GM23338 (cell line): ENCODE measurements at regions not wholly inside any gene's neighbourhood (a gene's known extent, or its start where the extent isn't known, plus 50 kb on each side); places are given as distances from the start of the nearest gene placed in this dataset.

Experiments
- ATAC-seq: fragments of 200-7000 bp; cut with Tn5 transposase; 3 replicates; pipeline ENCODE4 v1.9.1; 2020
- DNase-seq: peaks from one replicate; pipeline ENCODE4 v3.0.0-alpha.2; 2015; ENCODE audit warnings: low spot score
- H2AFZ ChIP-seq: fragments of 200-600 bp; sonication (generic); 2 replicates; pipeline ENCODE4 v1.8.0; 2016; ENCODE audit warnings: antibody characterized with exemption, mild to moderate bottlenecking, moderate library complexity
- H3F3A ChIP-seq: fragments of 200-600 bp; sonication (generic); replicated peaks from 2 replicates; pipeline ENCODE4 v1.8.0; 2017; ENCODE audit warnings: antibody characterized with exemption, mixed run types, low read depth
- H3K27ac ChIP-seq: fragments of 200-600 bp; sonication (generic); 2 replicates; pipeline ENCODE4 v1.6.1; 2016; ENCODE audit warnings: low read depth
- H3K27me3 ChIP-seq: fragments of 200-600 bp; sonication (generic); 2 replicates; pipeline ENCODE4 v1.8.0; 2016; ENCODE audit warnings: mild to moderate bottlenecking, mixed run types, moderate library complexity; ENCODE audit not compliant: insufficient read depth
- H3K36me3 ChIP-seq: fragments of 200-600 bp; sonication (generic); 2 replicates; pipeline ENCODE4 v1.8.0; 2016; ENCODE audit warnings: mild to moderate bottlenecking; ENCODE audit not compliant: insufficient read depth
- H3K4me1 ChIP-seq: fragments of 200-600 bp; sonication (generic); 2 replicates; pipeline ENCODE4 v1.8.0; 2016; ENCODE audit warnings: mild to moderate bottlenecking, moderate library complexity; ENCODE audit not compliant: insufficient read depth
- H3K4me2 ChIP-seq: fragments of 200-600 bp; sonication (generic); 2 replicates; pipeline ENCODE4 v1.7.1; 2017; ENCODE audit warnings: mixed run types
- H3K4me3 ChIP-seq: fragments of 200-600 bp; sonication (generic); 2 replicates; pipeline ENCODE4 v1.6.1; 2016; ENCODE audit warnings: mixed run types
- H3K79me2 ChIP-seq: fragments of 200-600 bp; sonication (generic); replicated peaks from 2 replicates; pipeline ENCODE4 v1.8.0; 2017; ENCODE audit warnings: mild to moderate bottlenecking; ENCODE audit not compliant: insufficient read depth
- H3K9me2 ChIP-seq: fragments of 200-600 bp; sonication (generic); 2 replicates; pipeline ENCODE4 v1.8.0; 2017; ENCODE audit not compliant: insufficient read depth
- H4K20me1 ChIP-seq: fragments of 200-600 bp; sonication (generic); replicated peaks from 2 replicates; pipeline ENCODE4 v1.8.0; 2017; ENCODE audit warnings: mild to moderate bottlenecking; ENCODE audit not compliant: insufficient read depth
- H3K27ac Mint-ChIP-seq: 2 replicates; pipeline ENCODE4 v1.8.0; 2020; ENCODE audit warnings: inconsistent platforms, mild to moderate bottlenecking, moderate library complexity, mixed read lengths
- H3K27me3 Mint-ChIP-seq: 3 replicates; pipeline ENCODE4 v1.8.0; 2022; ENCODE audit warnings: low read depth, mild to moderate bottlenecking, moderate library complexity, mixed read lengths, inconsistent platforms; ENCODE audit not compliant: insufficient read depth, poor library complexity
- H3K36me3 Mint-ChIP-seq: 3 replicates; pipeline ENCODE4 v1.8.0; 2021; ENCODE audit warnings: low read depth, mild to moderate bottlenecking, inconsistent platforms, moderate library complexity, mixed read lengths
- H3K4me1 Mint-ChIP-seq: 3 replicates; pipeline ENCODE4 v1.8.0; 2020; ENCODE audit warnings: mild to moderate bottlenecking, inconsistent platforms, mixed read lengths
- H3K4me3 Mint-ChIP-seq: 3 replicates; pipeline ENCODE4 v1.8.0; 2021; ENCODE audit warnings: moderate library complexity, mild to moderate bottlenecking, inconsistent platforms, mixed read lengths
- H3K9me3 Mint-ChIP-seq: 3 replicates; pipeline ENCODE4 v1.8.0; 2020; ENCODE audit warnings: moderate library complexity, mild to moderate bottlenecking, inconsistent platforms, mixed read lengths
- CREB1 ChIP-seq: fragments of 250-450 bp; sonication (Bioruptor Pico); IDR thresholded peaks from 2 replicates; pipeline ENCODE4 v1.5.0; 2020; ENCODE audit warnings: low read depth, mild to moderate bottlenecking, moderate library complexity
- CTCF ChIP-seq, 2 experiments: fragments of 200-600 bp in 1 of 2; sonication (generic) in 1 of 2; conservative IDR thresholded peaks; 2 replicates each; pipeline versions ENCODE4 v1.5.1 to v1.6.1; 2016 to 2017; ENCODE audit warnings: antibody characterized with exemption in 2 of 2, low read depth in 2 of 2, mild to moderate bottlenecking in 2 of 2, moderate library complexity in 1 of 2
- ETS1 ChIP-seq: IDR thresholded peaks from 2 replicates; pipeline ENCODE4 v1.6.1; 2016; ENCODE audit warnings: antibody characterized with exemption
- EZH2 ChIP-seq: fragments of 200-600 bp; sonication (generic); IDR thresholded peaks from one replicate; pipeline ENCODE4 v1.8.0; 2017; ENCODE audit warnings: antibody characterized with exemption, mild to moderate bottlenecking, low read depth; ENCODE audit not compliant: unreplicated experiment
- EZH2phosphoT487 ChIP-seq: fragments of 200-600 bp; sonication (generic); IDR thresholded peaks from one replicate; pipeline ENCODE4 v1.8.1; 2018; ENCODE audit warnings: antibody characterized with exemption; ENCODE audit not compliant: unreplicated experiment
- JUNB ChIP-seq: IDR thresholded peaks from one replicate; pipeline ENCODE4 v1.6.1; 2016; ENCODE audit warnings: antibody characterized with exemption; ENCODE audit not compliant: unreplicated experiment
- NANOG ChIP-seq: IDR thresholded peaks from 2 replicates; pipeline ENCODE4 v1.6.1; 2016; ENCODE audit warnings: antibody characterized with exemption, borderline replicate concordance
- POLR2AphosphoS5 ChIP-seq: IDR thresholded peaks from 2 replicates; pipeline ENCODE4 v1.6.1; 2016; ENCODE audit warnings: antibody characterized with exemption, low read depth
- STAT1 ChIP-seq: IDR thresholded peaks from one replicate; pipeline ENCODE4 v1.6.1; 2016; ENCODE audit warnings: antibody characterized with exemption; ENCODE audit not compliant: unreplicated experiment
- ZNF114 ChIP-seq: fragments of 250-450 bp; sonication (Bioruptor Pico); IDR thresholded peaks from 2 replicates; pipeline ENCODE4 v1.5.0; 2020; ENCODE audit warnings: mild to moderate bottlenecking, moderate library complexity
- ZNF331 ChIP-seq: fragments of 250-450 bp; sonication (Bioruptor Pico); IDR thresholded peaks from 2 replicates; pipeline ENCODE4 v1.5.0; 2020; ENCODE audit warnings: low read depth, mild to moderate bottlenecking, moderate library complexity
- ZNF462 ChIP-seq: fragments of 250-450 bp; sonication (Bioruptor Pico); IDR thresholded peaks from 2 replicates; pipeline ENCODE4 v1.5.0; 2020; ENCODE audit warnings: mild to moderate bottlenecking, moderate library complexity
- TF ChIP-seq, protein P1 (sequence below): IDR thresholded peaks from one replicate; pipeline ENCODE4 v1.6.1; 2018; ENCODE audit warnings: antibody characterized with exemption; ENCODE audit not compliant: unreplicated experiment

DNA sequence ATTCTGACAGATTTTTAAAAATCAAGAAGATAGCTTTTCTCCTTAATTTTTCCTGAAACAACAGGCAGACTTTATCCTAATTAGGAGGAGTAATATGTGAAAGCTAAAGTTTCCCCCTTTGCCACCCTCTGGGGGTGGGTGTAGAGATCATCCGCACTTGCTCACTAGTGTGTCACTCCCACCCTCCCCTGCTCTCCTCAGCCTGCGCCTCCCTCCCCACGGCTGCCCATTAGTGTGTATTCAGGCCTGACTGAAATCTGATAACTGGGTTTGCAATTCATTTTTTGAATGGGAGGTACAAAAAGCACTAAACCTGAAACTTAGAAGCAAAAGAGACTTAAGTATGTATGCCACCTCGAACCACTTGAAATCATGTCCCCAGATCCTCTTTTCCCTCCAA is 110.4 kb upstream of the TRIM2 start:
- Mint-ChIP-seq H3K4me1 (peaks cover 15% of the 10 kb centered on the region), H3K27me3 (peaks cover 4% of the 10 kb centered on the region), H3K27ac (no peak overlapping the region), H3K9me3 (no peaks in the 10 kb centered on the region), H3K4me3 (no peak overlapping the region), H3K36me3 (no peaks in the 10 kb centered on the region)
- Histone ChIP-seq H3K4me1 (peaks cover 8% of the 10 kb centered on the region), H3K79me2 (no peaks in the 10 kb centered on the region), H3K36me3 (no peaks in the 10 kb centered on the region), H3K4me3 (no peak overlapping the region), H3K9me2 (no peaks in the 10 kb centered on the region), H3K27ac (no peak overlapping the region), H3K27me3 (no peaks in the 10 kb centered on the region), H4K20me1 (no peaks in the 10 kb centered on the region), H3K4me2 (no peak overlapping the region), H2AFZ (no peak overlapping the region), H3F3A (no peaks in the 10 kb centered on the region)
- ATAC-seq (no peak), DNase-seq (no peak)
- no peak for TF ChIP-seq JUNB
- TF ChIP-seq EZH2: no peak
- TF ChIP-seq EZH2phosphoT487: no peak
- no peak for TF ChIP-seq NANOG
- TF ChIP-seq POLR2AphosphoS5: no peak
- TF ChIP-seq ZNF462 (CRISPR knock-in tag): no peak
- TF ChIP-seq ZNF331 (CRISPR knock-in tag): no peak
- TF ChIP-seq CREB1 (CRISPR knock-in tag): no peak
- no peak for TF ChIP-seq ZNF114 (CRISPR knock-in tag)
- no peak for TF ChIP-seq STAT1
- no peak for TF ChIP-seq CTCF (conservative IDR thresholded peaks at IDR 0.05; ENCODE audit: low read depth in 2 of 2)
- TF ChIP-seq, protein P1, sequence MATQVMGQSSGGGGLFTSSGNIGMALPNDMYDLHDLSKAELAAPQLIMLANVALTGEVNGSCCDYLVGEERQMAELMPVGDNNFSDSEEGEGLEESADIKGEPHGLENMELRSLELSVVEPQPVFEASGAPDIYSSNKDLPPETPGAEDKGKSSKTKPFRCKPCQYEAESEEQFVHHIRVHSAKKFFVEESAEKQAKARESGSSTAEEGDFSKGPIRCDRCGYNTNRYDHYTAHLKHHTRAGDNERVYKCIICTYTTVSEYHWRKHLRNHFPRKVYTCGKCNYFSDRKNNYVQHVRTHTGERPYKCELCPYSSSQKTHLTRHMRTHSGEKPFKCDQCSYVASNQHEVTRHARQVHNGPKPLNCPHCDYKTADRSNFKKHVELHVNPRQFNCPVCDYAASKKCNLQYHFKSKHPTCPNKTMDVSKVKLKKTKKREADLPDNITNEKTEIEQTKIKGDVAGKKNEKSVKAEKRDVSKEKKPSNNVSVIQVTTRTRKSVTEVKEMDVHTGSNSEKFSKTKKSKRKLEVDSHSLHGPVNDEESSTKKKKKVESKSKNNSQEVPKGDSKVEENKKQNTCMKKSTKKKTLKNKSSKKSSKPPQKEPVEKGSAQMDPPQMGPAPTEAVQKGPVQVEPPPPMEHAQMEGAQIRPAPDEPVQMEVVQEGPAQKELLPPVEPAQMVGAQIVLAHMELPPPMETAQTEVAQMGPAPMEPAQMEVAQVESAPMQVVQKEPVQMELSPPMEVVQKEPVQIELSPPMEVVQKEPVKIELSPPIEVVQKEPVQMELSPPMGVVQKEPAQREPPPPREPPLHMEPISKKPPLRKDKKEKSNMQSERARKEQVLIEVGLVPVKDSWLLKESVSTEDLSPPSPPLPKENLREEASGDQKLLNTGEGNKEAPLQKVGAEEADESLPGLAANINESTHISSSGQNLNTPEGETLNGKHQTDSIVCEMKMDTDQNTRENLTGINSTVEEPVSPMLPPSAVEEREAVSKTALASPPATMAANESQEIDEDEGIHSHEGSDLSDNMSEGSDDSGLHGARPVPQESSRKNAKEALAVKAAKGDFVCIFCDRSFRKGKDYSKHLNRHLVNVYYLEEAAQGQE: no peak
- TF ChIP-seq ETS1: no peak
